ENCODE measurements at regions not wholly inside any gene's neighbourhood (a gene's known extent, or its start where the extent isn't known, plus 50 kb on each side); places are given as distances from the start of the nearest gene placed in this dataset.
"Not testable (repeated sequence)": the region's sequence is repeated elsewhere in the genome, so short reads cannot be mapped to it uniquely, and the experiment has no call there.

GRCh38 chr14:105691321-105692109, 165.1 kb downstream of the TMEM121 start:
- H3K27me3 Mint-ChIP-seq (ENCODE audit: insufficient read depth, low read depth, poor library complexity): peaks cover 25% of the 10 kb centered on the region
- H3F3A ChIP-seq (replicated peaks; ENCODE audit: low read depth): peaks cover 15% of the 10 kb centered on the region
- not testable (repeated sequence) for H3K4me2 ChIP-seq; H3K4me1 ChIP-seq (ENCODE audit: insufficient read depth); H3K4me3 ChIP-seq; H3K4me3 Mint-ChIP-seq; H3K4me1 Mint-ChIP-seq; H4K20me1 ChIP-seq (replicated peaks; ENCODE audit: insufficient read depth); H3K9me2 ChIP-seq (ENCODE audit: insufficient read depth); ATAC-seq; H3K27ac Mint-ChIP-seq; H3K79me2 ChIP-seq (replicated peaks; ENCODE audit: insufficient read depth); H3K27ac ChIP-seq (ENCODE audit: low read depth); DNase-seq (ENCODE audit: low spot score); H3K27me3 ChIP-seq (ENCODE audit: insufficient read depth); H2AFZ ChIP-seq
- H3K36me3 Mint-ChIP-seq (ENCODE audit: low read depth): peaks cover 46% of the 10 kb centered on the region
- peaks cover 66% of the 10 kb centered on the region for H3K9me3 Mint-ChIP-seq
- peaks cover 14% of the 10 kb centered on the region; the same call in 1 of the 2 replicates for H3K36me3 ChIP-seq (ENCODE audit: insufficient read depth)

- peaks cover 61% of the 10 kb centered on the region for H3K9me3 Mint-ChIP-seq
- peaks cover 42% of the 10 kb centered on the region for H3K36me3 Mint-ChIP-seq (ENCODE audit: low read depth)
- H3K4me1 Mint-ChIP-seq; H3K4me2 ChIP-seq; H2AFZ ChIP-seq; H3K79me2 ChIP-seq (replicated peaks; ENCODE audit: insufficient read depth); ATAC-seq; H4K20me1 ChIP-seq (replicated peaks; ENCODE audit: insufficient read depth); H3K4me3 ChIP-seq; H3K9me2 ChIP-seq (ENCODE audit: insufficient read depth); H3K4me1 ChIP-seq (ENCODE audit: insufficient read depth); DNase-seq (ENCODE audit: low spot score); H3K27ac ChIP-seq (ENCODE audit: low read depth); H3K27ac Mint-ChIP-seq; H3K27me3 ChIP-seq (ENCODE audit: insufficient read depth); H3K4me3 Mint-ChIP-seq: not testable (repeated sequence)
- H3K27me3 Mint-ChIP-seq (ENCODE audit: insufficient read depth, low read depth, poor library complexity): peaks cover 25% of the 10 kb centered on the region
- Histone ChIP-seq H3F3A (replicated peaks; ENCODE audit: low read depth) (peaks cover 15% of the 10 kb centered on the region), H3K36me3 (ENCODE audit: insufficient read depth) (peaks cover 14% of the 10 kb centered on the region; the same call in 1 of the 2 replicates)
These were observed 165.8 kb downstream of the TMEM121 start for GRCh38 chr14:105692110-105692685.

- H3K27me3 Mint-ChIP-seq (ENCODE audit: insufficient read depth, low read depth, poor library complexity): peaks cover 28% of the 10 kb centered on the region
- H3K9me3 Mint-ChIP-seq: peaks cover 51% of the 10 kb centered on the region
- H3K4me2 ChIP-seq: no peak overlapping the region
- peaks cover 15% of the 10 kb centered on the region for H3F3A ChIP-seq (replicated peaks; ENCODE audit: low read depth)
- peaks cover 38% of the 10 kb centered on the region for H3K36me3 Mint-ChIP-seq (ENCODE audit: low read depth)
- no peak overlapping the region for H2AFZ ChIP-seq
- peaks cover 14% of the 10 kb centered on the region; the same call in 1 of the 2 replicates for H3K36me3 ChIP-seq (ENCODE audit: insufficient read depth)
- H3K27ac Mint-ChIP-seq: no peak overlapping the region
- H3K27me3 ChIP-seq (ENCODE audit: insufficient read depth): no peaks in the 10 kb centered on the region
- no peaks in the 10 kb centered on the region for H3K9me2 ChIP-seq (ENCODE audit: insufficient read depth)
- no peaks in the 10 kb centered on the region for H4K20me1 ChIP-seq (replicated peaks; ENCODE audit: insufficient read depth)
- H3K4me3 Mint-ChIP-seq: no peak overlapping the region
- no peaks in the 10 kb centered on the region for H3K4me1 ChIP-seq (ENCODE audit: insufficient read depth)
- no peak for ATAC-seq
- H3K4me1 Mint-ChIP-seq: no peaks in the 10 kb centered on the region; the same call in 2 of the 3 replicates
- H3K27ac ChIP-seq (ENCODE audit: low read depth): no peak overlapping the region
- peak overlapping the region; percentile 20; the same call in 1 of the 2 replicates for H3K4me3 ChIP-seq
- no peak for DNase-seq (ENCODE audit: low spot score)
- H3K79me2 ChIP-seq (replicated peaks; ENCODE audit: insufficient read depth): no peaks in the 10 kb centered on the region
- TF ChIP-seq REST (IDR thresholded peaks at IDR 0.05; ENCODE audit: unreplicated experiment): no peak
- TF ChIP-seq ZNF331 (CRISPR knock-in tag; IDR thresholded peaks at IDR 0.05; ENCODE audit: low read depth): no peak
- no peak for TF ChIP-seq STAT1 (IDR thresholded peaks at IDR 0.05; ENCODE audit: unreplicated experiment)
- no peak for TF ChIP-seq ZNF462 (CRISPR knock-in tag; IDR thresholded peaks at IDR 0.05)
- TF ChIP-seq JUNB (IDR thresholded peaks at IDR 0.05; ENCODE audit: unreplicated experiment): no peak
These were observed 168.6 kb downstream of the TMEM121 start for GRCh38 chr14:105694961-105695360.
